Endothelial cell (in vitro differentiated cells): ENCODE measurements at regions not wholly inside any gene's neighbourhood (a gene's known extent, or its start where the extent isn't known, plus 50 kb on each side); places are given as distances from the start of the nearest gene placed in this dataset.

Experiments
- DNase-seq: peaks from one replicate; pipeline ENCODE4 v3.0.0; 2021; ENCODE audit warnings: low spot score
- H3K27ac Mint-ChIP-seq: one replicate; pipeline ENCODE4 v1.8.0; 2021; ENCODE audit warnings: mixed read lengths, inconsistent platforms; ENCODE audit not compliant: unreplicated experiment
- H3K27me3 Mint-ChIP-seq: one replicate; pipeline ENCODE4 v1.8.0; 2021; ENCODE audit warnings: mild to moderate bottlenecking, moderate library complexity, mixed read lengths, inconsistent platforms; ENCODE audit not compliant: unreplicated experiment
- H3K36me3 Mint-ChIP-seq: one replicate; pipeline ENCODE4 v1.8.0; 2021; ENCODE audit warnings: mild to moderate bottlenecking, low read depth, mixed read lengths, inconsistent platforms; ENCODE audit not compliant: unreplicated experiment
- H3K4me1 Mint-ChIP-seq: one replicate; pipeline ENCODE4 v1.8.0; 2021; ENCODE audit warnings: mild to moderate bottlenecking, mixed read lengths, inconsistent platforms; ENCODE audit not compliant: unreplicated experiment
- H3K4me3 Mint-ChIP-seq: one replicate; pipeline ENCODE4 v1.8.0; 2021; ENCODE audit warnings: mild to moderate bottlenecking, mixed read lengths, inconsistent platforms; ENCODE audit not compliant: unreplicated experiment
- H3K9me3 Mint-ChIP-seq: one replicate; pipeline ENCODE4 v1.8.0; 2021; ENCODE audit warnings: mixed read lengths, inconsistent platforms; ENCODE audit not compliant: unreplicated experiment
- CTCF ChIP-seq: fragments of 200-600 bp; sonication (generic); IDR thresholded peaks from one replicate; pipeline ENCODE4 v1.5.0; 2021; ENCODE audit warnings: antibody characterized with exemption; ENCODE audit not compliant: unreplicated experiment

- Mint-ChIP-seq H3K36me3 (no peaks in the 10 kb centered on the region), H3K4me1 (peaks cover 10% of the 10 kb centered on the region), H3K27ac (no peak overlapping the region), H3K27me3 (no peaks in the 10 kb centered on the region), H3K4me3 (no peak overlapping the region), H3K9me3 (no peaks in the 10 kb centered on the region)
- DNase-seq, result no peak
- TF ChIP-seq CTCF, result no peak
Measured at GRCh38 chr3:157649511-157649910, 146.3 kb upstream of the VEPH1 start.

GRCh38 chr3:157647820-157648219, 144.6 kb upstream of the VEPH1 start:
- no peaks in the 10 kb centered on the region for H3K4me1 Mint-ChIP-seq

DNA sequence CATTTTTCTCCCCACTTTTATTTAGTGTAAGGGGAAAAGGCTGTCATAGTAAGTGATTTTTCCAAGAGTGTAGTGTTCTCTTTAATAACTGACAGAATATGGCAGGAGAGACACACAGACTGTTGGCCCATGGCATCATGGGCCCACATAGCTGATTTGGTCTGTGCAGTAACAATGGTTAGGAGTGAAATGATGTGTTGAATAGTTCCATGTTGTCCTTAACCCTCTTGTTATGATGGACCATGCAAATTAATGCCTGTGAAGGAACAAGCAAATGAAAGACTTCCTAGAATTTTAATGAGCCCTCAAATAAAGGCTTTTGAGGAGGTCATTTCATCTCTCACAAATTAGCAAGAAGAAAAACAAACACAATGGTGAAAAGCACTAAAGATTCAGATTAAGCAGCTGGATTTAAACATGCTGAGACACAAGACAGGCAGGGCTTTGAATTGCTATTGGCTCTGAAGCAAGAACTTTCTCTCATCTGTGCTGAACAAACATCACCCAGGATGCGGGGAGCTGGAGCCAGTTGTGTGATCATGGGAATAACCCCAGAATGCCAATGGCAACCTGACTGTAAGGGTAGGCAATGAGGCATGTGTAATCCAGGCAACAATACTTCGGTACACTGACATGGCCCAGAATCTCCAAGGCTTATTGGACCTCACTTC, 136.7 kb upstream of the VEPH1 start:
- H3K4me1 Mint-ChIP-seq, result no peaks in the 10 kb centered on the region
- H3K27me3 Mint-ChIP-seq, result no peaks in the 10 kb centered on the region
- DNase-seq, result no peak
- H3K27ac Mint-ChIP-seq, result no peak overlapping the region
- H3K9me3 Mint-ChIP-seq, result peaks cover 7% of the 10 kb centered on the region
- TF ChIP-seq CTCF, result no peak
- no peak overlapping the region for H3K4me3 Mint-ChIP-seq
- H3K36me3 Mint-ChIP-seq, result no peaks in the 10 kb centered on the region

More at GRCh38 chr3:157647820-157648219, 144.6 kb upstream of the VEPH1 start:
- Mint-ChIP-seq H3K27me3 (no peaks in the 10 kb centered on the region), H3K27ac (no peak overlapping the region), H3K9me3 (no peaks in the 10 kb centered on the region), H3K4me3 (no peak overlapping the region), H3K36me3 (no peaks in the 10 kb centered on the region)
- DNase-seq, result no peak
- no peak for TF ChIP-seq CTCF

- DNase-seq, result no peak
Measured at GRCh38 chr3:157637866-157638265, 134.7 kb upstream of the VEPH1 start.

More at GRCh38 chr3:157637866-157638265, 134.7 kb upstream of the VEPH1 start:
- Mint-ChIP-seq H3K27ac (no peak overlapping the region), H3K4me3 (no peak overlapping the region), H3K9me3 (peaks cover 7% of the 10 kb centered on the region), H3K4me1 (no peaks in the 10 kb centered on the region), H3K36me3 (no peaks in the 10 kb centered on the region), H3K27me3 (no peaks in the 10 kb centered on the region)
- no peak for TF ChIP-seq CTCF
